Ishikawa (cell line): ENCODE measurements at regions not wholly inside any gene's neighbourhood (a gene's known extent, or its start where the extent isn't known, plus 50 kb on each side); places are given as distances from the start of the nearest gene placed in this dataset.

ENCODE experiments used
- CEBPB ChIP-seq: IDR thresholded peaks from 2 replicates; pipeline ENCODE4 v1.6.1; 2012
- CREB1 ChIP-seq: IDR thresholded peaks from 2 replicates; pipeline ENCODE4 v1.6.1; 2012; ENCODE audit warnings: low read depth
- EGR1 ChIP-seq: IDR thresholded peaks from 2 replicates; pipeline ENCODE4 v1.6.1; 2012
- EP300 ChIP-seq: IDR thresholded peaks from 2 replicates; pipeline ENCODE4 v1.6.1; 2012; ENCODE audit warnings: borderline replicate concordance
- FOXM1 ChIP-seq: IDR thresholded peaks from 2 replicates; pipeline ENCODE4 v1.6.1; 2012; ENCODE audit warnings: low read depth, borderline replicate concordance
- MAX ChIP-seq: IDR thresholded peaks from 2 replicates; pipeline ENCODE4 v1.6.1; 2012
- NFIC ChIP-seq: IDR thresholded peaks from 2 replicates; pipeline ENCODE4 v1.6.1; 2012
- RAD21 ChIP-seq: IDR thresholded peaks from 2 replicates; pipeline ENCODE4 v1.6.1; 2012; ENCODE audit warnings: low read depth
- REST ChIP-seq: IDR thresholded peaks from 2 replicates; pipeline ENCODE4 v1.6.1; 2012; ENCODE audit warnings: low read depth, mild to moderate bottlenecking
- TAF1 ChIP-seq: IDR thresholded peaks from 2 replicates; pipeline ENCODE4 v1.6.1; 2012; ENCODE audit warnings: low read depth, mild to moderate bottlenecking
- TCF12 ChIP-seq: IDR thresholded peaks from 2 replicates; pipeline ENCODE4 v1.6.1; 2012; ENCODE audit warnings: low read depth
- TEAD4 ChIP-seq: IDR thresholded peaks from 2 replicates; pipeline ENCODE4 v1.6.1; 2012
- USF1 ChIP-seq: IDR thresholded peaks from 2 replicates; pipeline ENCODE4 v1.6.1; 2012
- YY1 ChIP-seq: IDR thresholded peaks from 2 replicates; pipeline ENCODE4 v1.6.1; 2012; ENCODE audit warnings: low read depth
- ZBTB7A ChIP-seq: IDR thresholded peaks from 2 replicates; pipeline ENCODE4 v1.6.1; 2012; ENCODE audit warnings: low read depth

GRCh38 chr1:116185161-116185701 is 74.0 kb downstream of the MAB21L3 start:
- TF ChIP-seq RAD21 (no peak), EP300 (no peak), CEBPB (no peak), YY1 (no peak), MAX (no peak), TAF1 (no peak), EGR1 (no peak), USF1 (no peak), REST (no peak), TCF12 (no peak), FOXM1 (no peak), ZBTB7A (no peak), CREB1 (no peak), NFIC (no peak), TEAD4 (no peak)

DNA sequence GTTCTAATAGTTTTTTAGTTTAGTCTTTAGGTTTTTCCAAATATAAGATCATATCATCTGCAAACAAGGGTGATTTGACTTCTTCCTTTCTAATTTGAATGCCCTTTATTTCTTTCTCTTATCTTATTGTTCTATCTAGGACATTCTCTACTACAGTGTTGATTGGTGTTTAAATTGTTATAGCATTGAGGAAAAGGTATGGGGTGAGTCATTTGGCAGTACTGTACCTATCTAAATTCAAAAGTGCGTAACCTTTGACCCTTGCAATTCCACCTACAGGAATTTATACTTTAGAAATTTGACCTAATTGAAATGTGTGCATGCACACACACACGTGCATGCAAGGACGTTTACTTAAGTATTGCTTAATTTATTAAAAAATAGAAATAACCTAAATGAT is 78.3 kb downstream of the MAB21L3 start:
- no peak for TF ChIP-seq YY1
- no peak for TF ChIP-seq EP300
- TF ChIP-seq RAD21: no peak
- TF ChIP-seq CEBPB: no peak
- no peak for TF ChIP-seq ZBTB7A

- TF ChIP-seq FOXM1: no peak
- TF ChIP-seq TAF1: no peak
- TF ChIP-seq REST: no peak
- no peak for TF ChIP-seq TEAD4
- TF ChIP-seq YY1: no peak
- no peak for TF ChIP-seq NFIC
- no peak for TF ChIP-seq USF1
- TF ChIP-seq EP300: no peak
- TF ChIP-seq RAD21: no peak
- TF ChIP-seq TCF12: no peak
- TF ChIP-seq MAX: no peak
- no peak for TF ChIP-seq CEBPB
- no peak for TF ChIP-seq ZBTB7A
- TF ChIP-seq CREB1: no peak
These were observed 80.1 kb downstream of the MAB21L3 start for GRCh38 chr1:116191294-116191693.

DNA sequence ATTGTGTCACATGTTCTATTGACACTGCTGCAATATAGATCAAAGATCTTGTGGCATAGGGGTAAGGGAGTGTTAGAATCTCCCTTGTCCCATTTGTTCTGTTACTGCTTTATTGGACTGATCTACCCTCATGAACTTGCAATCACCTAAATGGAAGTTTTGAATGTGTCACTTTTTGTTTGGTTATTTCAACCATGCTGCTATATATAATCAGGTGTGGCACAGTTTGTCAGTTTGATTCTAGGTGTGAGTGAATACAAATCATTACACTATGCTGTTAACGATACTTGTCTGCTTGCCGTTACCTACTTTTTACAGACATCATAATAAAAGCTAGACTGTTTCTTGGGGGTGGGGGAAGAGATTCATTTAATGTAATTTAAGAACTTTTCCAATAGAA is 82.6 kb downstream of the MAB21L3 start:
- TF ChIP-seq RAD21: no peak

DNA sequence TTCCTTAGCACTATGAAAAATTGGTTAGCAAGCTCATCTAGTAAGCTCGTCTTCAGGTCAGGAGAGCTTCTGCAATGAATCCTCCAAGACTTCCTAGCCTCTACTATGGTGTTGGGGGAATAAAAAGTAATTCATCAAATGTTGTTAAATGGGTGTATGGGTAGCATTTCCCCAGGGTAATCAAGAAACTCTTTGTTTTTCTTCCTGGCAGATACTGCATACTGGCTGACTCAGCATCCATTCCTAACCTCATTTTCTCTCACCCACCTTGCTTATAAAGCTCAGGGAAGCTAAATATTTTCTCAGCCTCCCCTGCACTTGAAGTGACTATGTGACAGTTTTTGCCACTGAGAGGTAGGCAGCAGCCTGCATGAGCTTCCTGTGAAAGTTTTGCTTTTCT is 83.4 kb downstream of the MAB21L3 start:
- TF ChIP-seq NFIC (no peak), ZBTB7A (no peak), MAX (no peak), USF1 (no peak), CEBPB (no peak), TAF1 (no peak), TCF12 (no peak), EGR1 (no peak), RAD21 (no peak), TEAD4 (no peak), REST (no peak), FOXM1 (no peak), CREB1 (no peak), EP300 (no peak), YY1 (no peak)
